ENCODE measurements at regions not wholly inside any gene's neighbourhood (a gene's known extent, or its start where the extent isn't known, plus 50 kb on each side); places are given as distances from the start of the nearest gene placed in this dataset.
"Not testable (repeated sequence)": the region's sequence is repeated elsewhere in the genome, so short reads cannot be mapped to it uniquely, and the experiment has no call there.

DNA sequence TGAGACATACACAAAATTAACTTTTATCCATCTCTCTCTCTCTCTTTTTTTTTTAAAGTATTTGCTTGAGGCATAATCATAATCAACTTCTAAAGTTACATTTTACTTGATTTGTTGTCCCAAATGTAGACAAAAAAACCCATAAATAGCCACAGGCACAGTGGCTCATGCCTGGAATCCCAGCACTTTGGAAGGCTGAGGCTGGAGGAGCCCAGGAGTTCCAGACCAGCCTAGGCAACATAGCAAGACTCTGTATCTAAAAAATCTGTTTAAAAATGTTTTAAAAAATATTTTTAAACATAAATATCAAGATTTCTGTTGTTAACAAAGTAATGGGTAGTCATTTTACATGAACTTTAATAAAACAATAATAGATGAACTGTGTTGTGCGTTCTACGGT lies 4791.1 kb upstream of the OR11H1 start:
- not testable (repeated sequence) for TF ChIP-seq POLR2A (IDR thresholded peaks at IDR 0.05)
- TF ChIP-seq, protein P1, sequence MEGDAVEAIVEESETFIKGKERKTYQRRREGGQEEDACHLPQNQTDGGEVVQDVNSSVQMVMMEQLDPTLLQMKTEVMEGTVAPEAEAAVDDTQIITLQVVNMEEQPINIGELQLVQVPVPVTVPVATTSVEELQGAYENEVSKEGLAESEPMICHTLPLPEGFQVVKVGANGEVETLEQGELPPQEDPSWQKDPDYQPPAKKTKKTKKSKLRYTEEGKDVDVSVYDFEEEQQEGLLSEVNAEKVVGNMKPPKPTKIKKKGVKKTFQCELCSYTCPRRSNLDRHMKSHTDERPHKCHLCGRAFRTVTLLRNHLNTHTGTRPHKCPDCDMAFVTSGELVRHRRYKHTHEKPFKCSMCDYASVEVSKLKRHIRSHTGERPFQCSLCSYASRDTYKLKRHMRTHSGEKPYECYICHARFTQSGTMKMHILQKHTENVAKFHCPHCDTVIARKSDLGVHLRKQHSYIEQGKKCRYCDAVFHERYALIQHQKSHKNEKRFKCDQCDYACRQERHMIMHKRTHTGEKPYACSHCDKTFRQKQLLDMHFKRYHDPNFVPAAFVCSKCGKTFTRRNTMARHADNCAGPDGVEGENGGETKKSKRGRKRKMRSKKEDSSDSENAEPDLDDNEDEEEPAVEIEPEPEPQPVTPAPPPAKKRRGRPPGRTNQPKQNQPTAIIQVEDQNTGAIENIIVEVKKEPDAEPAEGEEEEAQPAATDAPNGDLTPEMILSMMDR (IDR thresholded peaks at IDR 0.05), result not testable (repeated sequence)

All from esophagus squamous epithelium (tissue), 4 donors.